Stimulated activated CD8-positive, alpha-beta memory T cell treated with anti-CD3 and anti-CD28 coated beads, Interleukin-2, amount 100 ng/mL, for 48 hours (primary cell): ENCODE measurements at regions not wholly inside any gene's neighbourhood (a gene's known extent, or its start where the extent isn't known, plus 50 kb on each side); places are given as distances from the start of the nearest gene placed in this dataset.
"Not testable (repeated sequence)": the region's sequence is repeated elsewhere in the genome, so short reads cannot be mapped to it uniquely, and the experiment has no call there.

Experiments
- DNase-seq, 2 donors: peaks; one replicate each; pipeline ENCODE4 v3.0.0-alpha.2; 2020; ENCODE audit warnings: low read depth in 2 of 2

GRCh38 chr18:4544142-4544541 lies 89.0 kb upstream of the DLGAP1 start:
- no peak for DNase-seq

GRCh38 chr18:4543711-4544110 lies 88.6 kb upstream of the DLGAP1 start:
- no peak for DNase-seq

GRCh38 chr18:4541588-4541987 lies 86.5 kb upstream of the DLGAP1 start:
- DNase-seq = no peak

- DNase-seq = no peak
Observed at GRCh38 chr18:4536447-4536846, 81.3 kb upstream of the DLGAP1 start.

GRCh38 chr18:4528405-4528804 lies 73.3 kb upstream of the DLGAP1 start:
- DNase-seq = no peak

GRCh38 chr18:4527826-4528225 lies 72.7 kb upstream of the DLGAP1 start:
- DNase-seq = not testable (repeated sequence)

- DNase-seq = no peak
Observed at GRCh38 chr18:4524096-4524495, 69.0 kb upstream of the DLGAP1 start.

- DNase-seq = no peak
Observed at GRCh38 chr18:4511166-4511565, 56.1 kb upstream of the DLGAP1 start.

GRCh38 chr18:4510711-4511110 lies 55.6 kb upstream of the DLGAP1 start:
- DNase-seq = no peak

GRCh38 chr18:4510160-4510559 lies 55.1 kb upstream of the DLGAP1 start:
- no peak for DNase-seq
